Nephron progenitor cell (in vitro differentiated cells): ENCODE measurements at regions not wholly inside any gene's neighbourhood (a gene's known extent, or its start where the extent isn't known, plus 50 kb on each side); places are given as distances from the start of the nearest gene placed in this dataset.
A peak's percentile ranks its signal among the peaks of the same experiment; 100 is the strongest.

Experiments
- DNase-seq: peaks from one replicate; pipeline ENCODE4 v3.0.0; 2021
- H3K27ac Mint-ChIP-seq: 2 replicates; pipeline ENCODE4 v1.8.0; 2021; ENCODE audit warnings: mild to moderate bottlenecking, moderate library complexity, mixed read lengths
- H3K27me3 Mint-ChIP-seq: 2 replicates; pipeline ENCODE4 v1.8.0; 2021; ENCODE audit warnings: mild to moderate bottlenecking, low read depth, mixed read lengths; ENCODE audit not compliant: poor library complexity
- H3K36me3 Mint-ChIP-seq: 2 replicates; pipeline ENCODE4 v1.8.0; 2021; ENCODE audit warnings: low read depth, mixed read lengths
- H3K4me1 Mint-ChIP-seq: 2 replicates; pipeline ENCODE4 v1.8.0; 2021; ENCODE audit warnings: mixed read lengths
- H3K4me3 Mint-ChIP-seq: 2 replicates; pipeline ENCODE4 v1.8.0; 2021; ENCODE audit warnings: mild to moderate bottlenecking, moderate library complexity, mixed read lengths
- H3K9me3 Mint-ChIP-seq: 2 replicates; pipeline ENCODE4 v1.8.0; 2021; ENCODE audit warnings: mild to moderate bottlenecking, moderate library complexity, mixed read lengths
- TF ChIP-seq, protein P1 (sequence below): fragments of 200-600 bp; sonication (generic); IDR thresholded peaks from 2 replicates; pipeline ENCODE4 v1.5.0; 2021; ENCODE audit warnings: antibody characterized with exemption

GRCh38 chr22:44650806-44651205, 51.2 kb upstream of the PRR5 start:
- TF ChIP-seq, protein P1, sequence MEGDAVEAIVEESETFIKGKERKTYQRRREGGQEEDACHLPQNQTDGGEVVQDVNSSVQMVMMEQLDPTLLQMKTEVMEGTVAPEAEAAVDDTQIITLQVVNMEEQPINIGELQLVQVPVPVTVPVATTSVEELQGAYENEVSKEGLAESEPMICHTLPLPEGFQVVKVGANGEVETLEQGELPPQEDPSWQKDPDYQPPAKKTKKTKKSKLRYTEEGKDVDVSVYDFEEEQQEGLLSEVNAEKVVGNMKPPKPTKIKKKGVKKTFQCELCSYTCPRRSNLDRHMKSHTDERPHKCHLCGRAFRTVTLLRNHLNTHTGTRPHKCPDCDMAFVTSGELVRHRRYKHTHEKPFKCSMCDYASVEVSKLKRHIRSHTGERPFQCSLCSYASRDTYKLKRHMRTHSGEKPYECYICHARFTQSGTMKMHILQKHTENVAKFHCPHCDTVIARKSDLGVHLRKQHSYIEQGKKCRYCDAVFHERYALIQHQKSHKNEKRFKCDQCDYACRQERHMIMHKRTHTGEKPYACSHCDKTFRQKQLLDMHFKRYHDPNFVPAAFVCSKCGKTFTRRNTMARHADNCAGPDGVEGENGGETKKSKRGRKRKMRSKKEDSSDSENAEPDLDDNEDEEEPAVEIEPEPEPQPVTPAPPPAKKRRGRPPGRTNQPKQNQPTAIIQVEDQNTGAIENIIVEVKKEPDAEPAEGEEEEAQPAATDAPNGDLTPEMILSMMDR: no peak
- H3K4me1 Mint-ChIP-seq: peaks cover 20% of the 10 kb centered on the region
- H3K27ac Mint-ChIP-seq: no peak overlapping the region
- H3K27me3 Mint-ChIP-seq: peaks cover 15% of the 10 kb centered on the region
- no peak for DNase-seq
- H3K9me3 Mint-ChIP-seq: no peaks in the 10 kb centered on the region
- no peaks in the 10 kb centered on the region for H3K36me3 Mint-ChIP-seq
- no peak overlapping the region for H3K4me3 Mint-ChIP-seq

DNA sequence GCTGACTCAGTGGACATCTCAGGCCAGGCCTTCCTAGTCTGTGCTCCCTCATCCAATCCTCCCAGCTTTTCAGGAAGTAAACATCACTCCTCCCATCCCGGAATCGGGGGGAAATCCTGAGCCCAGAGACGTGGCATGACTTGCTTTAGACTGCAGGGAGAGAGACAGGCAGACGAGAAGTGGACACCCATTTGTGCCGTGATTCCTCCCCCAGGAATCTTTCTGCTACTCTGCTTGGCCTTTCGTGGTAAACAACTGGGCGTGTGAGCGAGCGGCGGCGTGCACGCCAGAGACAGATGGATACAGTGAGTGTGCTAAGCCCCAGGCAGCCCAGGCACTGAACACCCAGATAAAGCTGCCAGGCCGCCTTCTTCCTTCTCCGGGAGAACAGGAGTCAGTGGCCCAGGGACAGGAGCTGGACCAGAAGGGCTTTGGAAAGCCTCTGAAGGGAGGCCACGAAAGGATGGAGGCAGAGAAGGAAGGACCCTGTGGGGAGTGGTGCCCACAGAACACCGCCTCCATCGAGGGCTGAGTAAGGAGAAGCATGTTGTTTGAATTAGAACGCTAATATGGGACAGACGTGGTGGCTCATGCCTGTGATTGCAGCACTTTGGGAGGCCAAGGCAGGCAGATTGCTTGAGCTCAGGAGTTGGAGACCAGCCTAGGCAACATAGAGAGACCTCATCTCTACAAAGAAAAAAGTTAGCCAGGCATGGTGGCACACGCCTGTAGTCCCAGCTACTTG, 53.0 kb upstream of the PRR5 start:
- DNase-seq: no peak
- H3K36me3 Mint-ChIP-seq: no peaks in the 10 kb centered on the region
- H3K27ac Mint-ChIP-seq: no peak overlapping the region
- peaks cover 9% of the 10 kb centered on the region for H3K9me3 Mint-ChIP-seq
- H3K4me1 Mint-ChIP-seq: peaks cover 32% of the 10 kb centered on the region
- TF ChIP-seq, protein P1: no peak
- H3K27me3 Mint-ChIP-seq: peaks cover 15% of the 10 kb centered on the region
- no peak overlapping the region for H3K4me3 Mint-ChIP-seq

DNA sequence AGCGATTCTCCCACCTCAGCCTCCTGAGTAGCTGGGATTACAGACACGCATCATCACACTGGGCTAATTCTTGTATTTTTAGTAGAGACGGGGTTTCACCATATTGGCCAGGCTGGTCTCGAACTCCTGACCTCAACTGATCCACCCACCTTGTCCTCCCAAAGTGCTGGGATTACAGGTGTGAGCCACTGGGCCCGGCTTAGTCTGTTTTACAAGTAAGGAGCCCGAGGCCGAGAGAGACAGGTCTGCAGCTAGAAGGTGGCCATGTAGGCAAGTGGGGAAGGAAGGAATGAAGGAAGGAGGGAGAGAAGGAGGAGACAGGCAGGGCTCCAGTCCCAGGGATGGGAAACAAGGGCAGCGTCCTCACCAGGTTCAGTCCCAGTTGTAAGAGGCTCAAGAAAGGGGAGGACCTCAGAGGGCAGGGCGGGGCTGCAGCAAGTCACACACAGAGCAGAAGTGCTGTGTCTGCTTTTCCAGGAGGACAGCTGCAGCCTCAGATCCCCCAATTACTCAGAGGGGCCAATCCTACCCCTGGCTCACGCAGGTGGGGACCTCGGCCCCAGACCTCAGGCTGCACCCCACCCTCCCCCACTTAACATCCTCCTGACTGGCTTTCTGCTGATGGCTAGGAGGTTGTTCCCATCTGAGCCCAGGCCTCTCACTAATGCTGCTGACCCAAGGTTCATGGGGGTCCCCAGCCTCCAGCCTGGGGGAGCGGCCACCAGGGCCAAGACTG, 53.8 kb upstream of the PRR5 start:
- TF ChIP-seq, protein P1: no peak
- no peaks in the 10 kb centered on the region for H3K36me3 Mint-ChIP-seq
- DNase-seq: no peak
- peak overlapping the region; percentile 74 for H3K27ac Mint-ChIP-seq
- H3K4me3 Mint-ChIP-seq: no peak overlapping the region
- H3K4me1 Mint-ChIP-seq: peaks cover 32% of the 10 kb centered on the region
- peaks cover 18% of the 10 kb centered on the region for H3K27me3 Mint-ChIP-seq
- H3K9me3 Mint-ChIP-seq: peaks cover 9% of the 10 kb centered on the region

DNA sequence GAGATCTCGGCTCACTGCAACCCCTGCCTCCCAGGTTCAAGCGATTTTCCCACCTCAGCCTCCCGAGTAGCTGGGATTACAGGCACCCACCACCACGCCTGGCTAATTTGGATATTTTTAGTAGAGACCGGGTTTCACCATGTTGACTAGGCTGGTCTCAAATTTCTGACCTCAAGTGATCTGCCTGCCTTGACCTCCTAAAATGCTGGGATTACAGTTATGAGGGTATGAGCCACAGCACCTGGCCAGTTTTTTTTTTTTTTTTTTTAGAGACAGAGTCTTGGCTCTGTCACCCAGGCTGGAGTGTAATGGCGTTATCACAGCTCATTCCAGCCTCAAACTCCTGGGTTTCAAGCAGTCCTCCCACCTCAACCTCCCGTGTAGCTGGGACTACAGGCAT, 54.9 kb upstream of the PRR5 start:
- H3K27me3 Mint-ChIP-seq: peaks cover 22% of the 10 kb centered on the region
- H3K4me3 Mint-ChIP-seq: no peak overlapping the region
- peaks cover 32% of the 10 kb centered on the region for H3K4me1 Mint-ChIP-seq
- H3K9me3 Mint-ChIP-seq: peaks cover 9% of the 10 kb centered on the region
- no peak for DNase-seq
- TF ChIP-seq, protein P1: no peak
- no peaks in the 10 kb centered on the region for H3K36me3 Mint-ChIP-seq
- H3K27ac Mint-ChIP-seq: no peak overlapping the region

DNA sequence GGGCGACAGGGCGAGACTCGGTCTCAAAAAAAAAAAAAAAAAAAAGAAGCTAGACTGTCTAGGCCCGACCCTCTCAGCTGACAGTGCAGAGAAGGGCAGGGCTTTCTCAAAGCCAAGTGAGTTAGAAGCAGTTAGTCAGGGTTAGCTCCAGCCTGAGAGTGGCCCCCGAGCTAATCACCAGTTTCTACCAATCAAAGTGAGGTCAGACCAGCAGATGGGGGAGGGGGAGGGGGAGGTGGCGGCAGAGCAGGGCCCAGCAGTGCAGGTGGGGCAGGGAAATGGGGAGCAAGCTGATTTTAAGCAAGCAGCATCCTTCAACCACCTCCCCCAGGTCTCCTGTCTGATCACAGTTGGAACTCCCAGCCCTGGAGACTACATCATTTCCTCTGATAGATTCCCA, 55.3 kb upstream of the PRR5 start:
- Mint-ChIP-seq H3K4me1 (peaks cover 32% of the 10 kb centered on the region), H3K9me3 (peaks cover 9% of the 10 kb centered on the region), H3K4me3 (no peak overlapping the region), H3K27me3 (peaks cover 21% of the 10 kb centered on the region), H3K27ac (no peak overlapping the region), H3K36me3 (no peaks in the 10 kb centered on the region)
- no peak for DNase-seq
- TF ChIP-seq, protein P1: no peak
